Hepatocyte (in vitro differentiated cells): ENCODE measurements at regions not wholly inside any gene's neighbourhood (a gene's known extent, or its start where the extent isn't known, plus 50 kb on each side); places are given as distances from the start of the nearest gene placed in this dataset.
"Not testable (repeated sequence)": the region's sequence is repeated elsewhere in the genome, so short reads cannot be mapped to it uniquely, and the experiment has no call there.

ENCODE experiments used
- DNase-seq: peaks from one replicate; pipeline ENCODE4 v3.0.0-alpha.2; 2016; ENCODE audit warnings: low spot score
- H2AFZ ChIP-seq: fragments of 200-600 bp; sonication (generic); 2 replicates; pipeline ENCODE4 v1.6.0; 2016; ENCODE audit warnings: antibody characterized with exemption, mild to moderate bottlenecking
- H3K27ac ChIP-seq: fragments of 200-600 bp; sonication (generic); 2 replicates; pipeline ENCODE4 v1.5.1; 2016; ENCODE audit warnings: mild to moderate bottlenecking
- H3K27me3 ChIP-seq: fragments of 200-600 bp; sonication (generic); 2 replicates; pipeline ENCODE4 v1.6.1; 2016
- H3K36me3 ChIP-seq: fragments of 200-600 bp; sonication (generic); replicated peaks from 2 replicates; pipeline ENCODE4 v1.5.1; 2016; ENCODE audit warnings: low read depth; ENCODE audit not compliant: insufficient read depth
- H3K4me1 ChIP-seq: fragments of 200-600 bp; sonication (generic); 2 replicates; pipeline ENCODE4 v1.5.1; 2016; ENCODE audit warnings: mild to moderate bottlenecking, moderate library complexity; ENCODE audit not compliant: insufficient read depth
- H3K4me2 ChIP-seq: fragments of 200-600 bp; sonication (generic); 2 replicates; pipeline ENCODE4 v1.6.0; 2016
- H3K4me3 ChIP-seq: fragments of 200-600 bp; sonication (generic); 2 replicates; pipeline ENCODE4 v1.5.1; 2016; ENCODE audit warnings: mild to moderate bottlenecking
- H3K79me2 ChIP-seq: fragments of 200-600 bp; sonication (generic); 2 replicates; pipeline ENCODE4 v1.6.0; 2017; ENCODE audit warnings: mild to moderate bottlenecking
- H3K9me2 ChIP-seq: fragments of 200-600 bp; sonication (generic); replicated peaks from 2 replicates; pipeline ENCODE4 v1.6.0; 2017; ENCODE audit warnings: mild to moderate bottlenecking; ENCODE audit not compliant: insufficient read depth
- H3K9me3 ChIP-seq: fragments of 200-600 bp; sonication (generic); 2 replicates; pipeline ENCODE4 v1.5.1; 2016; ENCODE audit warnings: low read depth, mild to moderate bottlenecking
- H4K20me1 ChIP-seq: fragments of 200-600 bp; sonication (generic); 2 replicates; pipeline ENCODE4 v1.6.0; 2016; ENCODE audit warnings: mild to moderate bottlenecking; ENCODE audit not compliant: insufficient read depth, poor library complexity, severe bottlenecking
- CTCF ChIP-seq: fragments of 200-600 bp; sonication (generic); IDR thresholded peaks from 2 replicates; pipeline ENCODE4 v1.5.1; 2016; ENCODE audit warnings: antibody characterized with exemption, mild to moderate bottlenecking; ENCODE audit not compliant: poor library complexity
- EZH2 ChIP-seq: fragments of 200-600 bp; sonication (generic); IDR thresholded peaks from 2 replicates; pipeline ENCODE4 v1.6.1; 2016; ENCODE audit warnings: antibody characterized with exemption, mild to moderate bottlenecking, borderline replicate concordance
- EZH2phosphoT487 ChIP-seq: fragments of 200-600 bp; sonication (generic); IDR thresholded peaks from one replicate; pipeline ENCODE4 v1.6.1; 2018; ENCODE audit warnings: antibody characterized with exemption, mild to moderate bottlenecking, low read depth, moderate library complexity; ENCODE audit not compliant: unreplicated experiment, severe bottlenecking
- WGBS: methylation state at CpG from one replicate; pipeline ENCODE4 v1.1.6; 2016; ENCODE audit warnings: low lambda C conversion rate; ENCODE audit errors: missing lambda C conversion rate; 5-methylcytosine and 5-hydroxymethylcytosine counted together

GRCh38 chr11:110356762-110357671, 60.6 kb upstream of the RDX start:
- Histone ChIP-seq H3K4me1 (peaks cover 17% of the 10 kb centered on the region), H3K27me3 (no peaks in the 10 kb centered on the region), H3K4me3 (no peak overlapping the region), H3K4me2 (peak overlapping the region; percentile 7), H3K27ac (peak overlapping the region; percentile 86), H4K20me1 (no peaks in the 10 kb centered on the region), H2AFZ (no peak overlapping the region), H3K36me3 (no peaks in the 10 kb centered on the region), H3K9me2 (no peaks in the 10 kb centered on the region), H3K9me3 (no peaks in the 10 kb centered on the region), H3K79me2 (no peaks in the 10 kb centered on the region)
- WGBS, result 40% methylated on average over 5 of the region's 5 CpGs
- TF ChIP-seq EZH2 (no peak), EZH2phosphoT487 (no peak)
- DNase-seq, result peak; percentile 52

- H3K4me2 ChIP-seq, result no peak overlapping the region
- no peaks in the 10 kb centered on the region for H3K9me3 ChIP-seq
- no peak overlapping the region for H2AFZ ChIP-seq
- no peaks in the 10 kb centered on the region for H3K79me2 ChIP-seq
- H3K27me3 ChIP-seq, result no peaks in the 10 kb centered on the region
- DNase-seq, result no peak
- no peaks in the 10 kb centered on the region for H4K20me1 ChIP-seq
- H3K4me1 ChIP-seq, result peaks cover 27% of the 10 kb centered on the region
- H3K9me2 ChIP-seq, result no peaks in the 10 kb centered on the region
- no peak for TF ChIP-seq EZH2phosphoT487
- no peak for TF ChIP-seq CTCF
- TF ChIP-seq EZH2, result no peak
- no peaks in the 10 kb centered on the region for H3K36me3 ChIP-seq
- WGBS, result 99% methylated on average over 3 of the region's 3 CpGs
- no peak overlapping the region for H3K4me3 ChIP-seq
- H3K27ac ChIP-seq, result no peak overlapping the region
These were observed 61.9 kb upstream of the RDX start for GRCh38 chr11:110358336-110358735.

- not testable (repeated sequence) for H3K4me2 ChIP-seq, H3K9me3 ChIP-seq, H2AFZ ChIP-seq, H3K27me3 ChIP-seq, H3K79me2 ChIP-seq, H4K20me1 ChIP-seq, H3K27ac ChIP-seq, H3K4me3 ChIP-seq, H3K36me3 ChIP-seq, DNase-seq, H3K9me2 ChIP-seq
- peaks cover 25% of the 10 kb centered on the region for H3K4me1 ChIP-seq
- 94% methylated on average over 3 of the region's 3 CpGs for WGBS
These were observed 64.5 kb upstream of the RDX start for GRCh38 chr11:110360781-110361408.

- no peak for TF ChIP-seq EZH2phosphoT487
- Histone ChIP-seq H3K9me3 (no peaks in the 10 kb centered on the region), H4K20me1 (no peaks in the 10 kb centered on the region), H3K9me2 (no peaks in the 10 kb centered on the region), H3K27me3 (no peaks in the 10 kb centered on the region), H3K4me2 (peak overlapping the region; percentile 61), H2AFZ (peak overlapping the region; percentile 84), H3K4me3 (no peak overlapping the region), H3K4me1 (peaks cover 16% of the 10 kb centered on the region), H3K79me2 (no peaks in the 10 kb centered on the region), H3K36me3 (no peaks in the 10 kb centered on the region), H3K27ac (peak overlapping the region; percentile 82)
- DNase-seq, result peak; percentile 32
- WGBS, result 6% methylated on average over 6 of the region's 6 CpGs
These were observed 66.6 kb upstream of the RDX start for GRCh38 chr11:110362971-110363509.
